Fibroblast of the aortic adventitia (primary cell): ENCODE measurements at regions not wholly inside any gene's neighbourhood (a gene's known extent, or its start where the extent isn't known, plus 50 kb on each side); places are given as distances from the start of the nearest gene placed in this dataset.

Experiments used
- DNase-seq: peaks from one replicate; pipeline ENCODE4 v3.0.0-alpha.2; 2010; ENCODE audit warnings: low read depth
- H3K4me3 ChIP-seq: 2 replicates; pipeline ENCODE4 v1.5.1; 2011; ENCODE audit warnings: low read depth, mild to moderate bottlenecking, control low read depth, low read length, moderate library complexity
- CTCF ChIP-seq: IDR thresholded peaks from 2 replicates; pipeline ENCODE4 v1.5.1; 2011; ENCODE audit warnings: mild to moderate bottlenecking, low read length, control low read depth, inconsistent platforms; ENCODE audit not compliant: insufficient read depth

- no peak for DNase-seq
- no peak overlapping the region for H3K4me3 ChIP-seq
- no peak for TF ChIP-seq CTCF
These were observed 71.1 kb upstream of the TMEM97 start for GRCh38 chr17:28247671-28248555.

GRCh38 chr17:28249706-28250105 is 69.3 kb upstream of the TMEM97 start:
- no peak for TF ChIP-seq CTCF
- DNase-seq: no peak
- no peak overlapping the region for H3K4me3 ChIP-seq

- no peak for TF ChIP-seq CTCF
- H3K4me3 ChIP-seq: no peak overlapping the region
- peak; percentile 31 for DNase-seq
These were observed 66.6 kb upstream of the TMEM97 start for GRCh38 chr17:28252436-28252835.

- no peak for DNase-seq
- TF ChIP-seq CTCF: no peak
- H3K4me3 ChIP-seq: no peak overlapping the region
These were observed 65.3 kb upstream of the TMEM97 start for GRCh38 chr17:28253663-28254062.

- TF ChIP-seq CTCF: no peak
- no peak overlapping the region for H3K4me3 ChIP-seq
- no peak for DNase-seq
These were observed 63.4 kb upstream of the TMEM97 start for GRCh38 chr17:28255616-28256015.

- no peak for DNase-seq
- H3K4me3 ChIP-seq: no peak overlapping the region
These were observed 62.6 kb upstream of the TMEM97 start for GRCh38 chr17:28256370-28256769.

More at GRCh38 chr17:28256370-28256769, 62.6 kb upstream of the TMEM97 start:
- no peak for TF ChIP-seq CTCF
